ENCODE measurements at regions not wholly inside any gene's neighbourhood (a gene's known extent, or its start where the extent isn't known, plus 50 kb on each side); places are given as distances from the start of the nearest gene placed in this dataset.

DNA sequence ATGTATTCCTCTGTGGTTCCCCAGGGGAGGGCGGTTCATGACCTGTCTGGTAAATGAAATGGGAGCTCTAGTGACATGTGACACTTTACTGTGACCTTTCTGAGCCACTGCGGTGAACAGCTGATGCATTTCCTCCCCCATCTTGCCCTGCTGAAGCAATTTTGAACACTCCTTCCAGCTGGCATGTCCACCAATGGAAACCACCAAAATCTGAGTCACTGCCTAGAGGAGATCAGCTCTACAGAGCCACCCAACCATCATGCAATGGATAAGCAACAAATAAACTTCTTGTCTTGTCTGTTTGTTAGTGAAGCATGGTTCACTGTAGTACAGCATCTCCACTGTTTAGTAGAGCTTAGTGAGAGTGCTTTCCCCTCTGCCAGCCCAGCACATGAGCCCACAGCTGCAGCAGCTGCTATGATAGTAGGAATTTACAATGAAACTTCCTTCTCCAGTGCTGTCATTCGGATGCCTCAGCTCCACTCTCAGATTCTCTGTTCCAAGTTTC lies 479.4 kb downstream of the NTRK3 start:
- DNase-seq (ENCODE audit: low spot score), result no peak
- no peaks in the 10 kb centered on the region for H3K36me3 ChIP-seq
- 63% methylated on average over 3 of the region's 3 CpGs for WGBS

DNA sequence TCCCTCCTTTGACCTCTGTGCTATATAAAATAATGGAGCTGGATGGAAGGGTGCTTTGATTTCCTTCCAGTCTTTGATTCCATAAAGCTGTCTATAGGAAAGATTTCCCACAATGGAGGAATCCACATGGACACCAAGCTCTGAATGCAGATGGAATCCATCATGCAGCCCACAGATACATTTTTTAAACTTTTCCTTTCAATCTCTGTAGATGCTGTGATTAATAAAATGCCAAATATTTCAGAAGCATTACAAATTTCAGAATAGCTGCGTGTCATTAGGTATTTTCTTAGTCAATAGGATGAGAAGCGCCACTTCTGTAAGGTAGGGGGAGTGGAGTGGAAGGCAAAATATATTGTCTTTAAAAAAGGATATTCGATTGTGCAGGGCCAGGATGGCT lies 489.0 kb downstream of the NTRK3 start:
- Histone ChIP-seq H3K9me3 (no peaks in the 10 kb centered on the region), H3K4me1 (replicated peaks) (no peaks in the 10 kb centered on the region), H3K36me3 (no peaks in the 10 kb centered on the region), H3K27ac (no peak overlapping the region), H3K27me3 (replicated peaks; ENCODE audit: insufficient read depth) (no peaks in the 10 kb centered on the region), H3K4me3 (no peak overlapping the region)
- TF ChIP-seq POLR2A (IDR thresholded peaks at IDR 0.05) (no peak), POLR2AphosphoS5 (IDR thresholded peaks at IDR 0.05) (no peak)
- TF ChIP-seq, protein P1, sequence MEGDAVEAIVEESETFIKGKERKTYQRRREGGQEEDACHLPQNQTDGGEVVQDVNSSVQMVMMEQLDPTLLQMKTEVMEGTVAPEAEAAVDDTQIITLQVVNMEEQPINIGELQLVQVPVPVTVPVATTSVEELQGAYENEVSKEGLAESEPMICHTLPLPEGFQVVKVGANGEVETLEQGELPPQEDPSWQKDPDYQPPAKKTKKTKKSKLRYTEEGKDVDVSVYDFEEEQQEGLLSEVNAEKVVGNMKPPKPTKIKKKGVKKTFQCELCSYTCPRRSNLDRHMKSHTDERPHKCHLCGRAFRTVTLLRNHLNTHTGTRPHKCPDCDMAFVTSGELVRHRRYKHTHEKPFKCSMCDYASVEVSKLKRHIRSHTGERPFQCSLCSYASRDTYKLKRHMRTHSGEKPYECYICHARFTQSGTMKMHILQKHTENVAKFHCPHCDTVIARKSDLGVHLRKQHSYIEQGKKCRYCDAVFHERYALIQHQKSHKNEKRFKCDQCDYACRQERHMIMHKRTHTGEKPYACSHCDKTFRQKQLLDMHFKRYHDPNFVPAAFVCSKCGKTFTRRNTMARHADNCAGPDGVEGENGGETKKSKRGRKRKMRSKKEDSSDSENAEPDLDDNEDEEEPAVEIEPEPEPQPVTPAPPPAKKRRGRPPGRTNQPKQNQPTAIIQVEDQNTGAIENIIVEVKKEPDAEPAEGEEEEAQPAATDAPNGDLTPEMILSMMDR (IDR thresholded peaks at IDR 0.05), result no peak
- WGBS, result 94% methylated on average over 3 of the region's 3 CpGs
- intact Hi-C loops (cut with DNase I), result no loop called here
- no peak for DNase-seq (ENCODE audit: low spot score)

More for the DNA sequence above, 479.4 kb downstream of the NTRK3 start:
- no peak overlapping the region for H3K27ac ChIP-seq
- H3K4me3 ChIP-seq, result no peak overlapping the region
- intact Hi-C loops (cut with DNase I), result no loop called here
- H3K27me3 ChIP-seq (replicated peaks; ENCODE audit: insufficient read depth), result no peaks in the 10 kb centered on the region
- TF ChIP-seq POLR2A (IDR thresholded peaks at IDR 0.05), result no peak
- no peak for TF ChIP-seq POLR2AphosphoS5 (IDR thresholded peaks at IDR 0.05)
- TF ChIP-seq, protein P1 (IDR thresholded peaks at IDR 0.05), result no peak
- no peaks in the 10 kb centered on the region for H3K9me3 ChIP-seq
- H3K4me1 ChIP-seq (replicated peaks), result no peaks in the 10 kb centered on the region

DNA sequence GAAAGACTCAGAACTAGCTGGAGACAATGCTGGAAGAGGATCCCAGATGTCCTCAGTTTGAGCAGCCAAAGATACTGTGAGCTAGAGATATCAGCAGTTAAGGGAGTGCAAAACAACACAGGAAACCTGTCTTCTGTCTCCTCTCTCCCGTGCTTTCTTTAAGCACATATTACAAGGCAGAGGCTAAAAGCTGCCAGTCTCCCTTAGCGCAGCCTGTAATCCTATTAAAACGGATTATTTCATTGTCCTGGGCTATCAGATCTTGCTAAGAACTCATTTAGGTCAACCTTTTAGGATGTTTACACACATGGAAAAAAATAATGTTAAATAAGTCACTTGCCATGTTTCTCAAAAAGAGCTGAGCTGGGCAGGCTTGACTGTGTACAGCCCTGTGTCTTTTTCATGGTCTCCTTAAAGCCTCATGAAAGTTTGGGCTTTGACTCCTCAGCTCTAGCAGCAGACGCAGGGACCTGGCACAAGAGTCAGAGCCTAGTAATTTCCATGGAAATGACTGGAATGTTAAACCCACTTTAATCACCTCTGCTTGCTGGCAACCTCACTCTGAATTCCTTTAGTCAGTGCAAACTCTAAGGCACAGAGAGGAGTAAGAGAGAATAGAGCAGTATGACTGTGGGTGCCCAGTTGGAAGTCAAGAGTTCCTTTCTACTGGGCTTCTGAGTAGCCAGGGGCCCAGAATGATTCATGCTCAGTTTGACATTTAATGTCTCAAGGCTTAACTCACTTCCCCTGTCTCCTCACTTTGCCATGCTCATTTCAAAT lies 491.9 kb downstream of the NTRK3 start:
- TF ChIP-seq, protein P1 (IDR thresholded peaks at IDR 0.05), result no peak
- TF ChIP-seq POLR2A (IDR thresholded peaks at IDR 0.05) (no peak), POLR2AphosphoS5 (IDR thresholded peaks at IDR 0.05) (no peak)
- H3K27ac ChIP-seq, result no peak overlapping the region
- no peak for DNase-seq (ENCODE audit: low spot score)
- no peaks in the 10 kb centered on the region for H3K27me3 ChIP-seq (replicated peaks; ENCODE audit: insufficient read depth)
- 37% methylated on average over 4 of the region's 4 CpGs for WGBS
- no peaks in the 10 kb centered on the region for H3K36me3 ChIP-seq
- intact Hi-C loops (cut with DNase I), result no loop called here
- no peaks in the 10 kb centered on the region for H3K4me1 ChIP-seq (replicated peaks)
- no peak overlapping the region for H3K4me3 ChIP-seq
- H3K9me3 ChIP-seq, result no peaks in the 10 kb centered on the region

DNA sequence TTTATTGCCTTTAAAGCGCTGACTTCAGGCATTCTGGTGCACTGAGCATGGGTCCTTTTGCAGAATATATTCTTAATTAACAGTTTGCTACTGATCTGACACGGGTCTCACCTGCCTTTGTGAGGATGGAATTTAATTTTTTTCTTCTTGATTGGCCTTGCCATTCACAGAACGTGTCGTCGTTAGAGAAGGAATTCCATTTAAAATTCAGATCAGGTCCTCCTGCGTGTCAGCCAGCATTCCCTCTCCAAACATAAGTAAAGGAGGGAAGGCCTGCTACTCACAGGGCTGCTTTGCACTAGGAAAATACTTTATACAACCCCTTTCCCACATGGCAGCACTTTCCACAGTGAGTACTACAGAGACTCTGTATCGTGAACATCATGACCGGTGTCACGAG lies 492.7 kb downstream of the NTRK3 start:
- no peaks in the 10 kb centered on the region for H3K9me3 ChIP-seq
- H3K4me3 ChIP-seq, result no peak overlapping the region
- H3K27ac ChIP-seq, result no peak overlapping the region
- TF ChIP-seq POLR2A (IDR thresholded peaks at IDR 0.05) (no peak), POLR2AphosphoS5 (IDR thresholded peaks at IDR 0.05) (no peak)
- TF ChIP-seq, protein P1 (IDR thresholded peaks at IDR 0.05), result no peak
- WGBS, result 92% methylated on average over 9 of the region's 9 CpGs
- no peaks in the 10 kb centered on the region for H3K36me3 ChIP-seq
- H3K4me1 ChIP-seq (replicated peaks), result no peaks in the 10 kb centered on the region
- DNase-seq (ENCODE audit: low spot score), result no peak
- intact Hi-C loops (cut with DNase I), result no loop called here
- no peaks in the 10 kb centered on the region for H3K27me3 ChIP-seq (replicated peaks; ENCODE audit: insufficient read depth)

Data from prostate gland (tissue), 2 donors.